ENCODE measurements at regions not wholly inside any gene's neighbourhood (a gene's known extent, or its start where the extent isn't known, plus 50 kb on each side); places are given as distances from the start of the nearest gene placed in this dataset.

DNA sequence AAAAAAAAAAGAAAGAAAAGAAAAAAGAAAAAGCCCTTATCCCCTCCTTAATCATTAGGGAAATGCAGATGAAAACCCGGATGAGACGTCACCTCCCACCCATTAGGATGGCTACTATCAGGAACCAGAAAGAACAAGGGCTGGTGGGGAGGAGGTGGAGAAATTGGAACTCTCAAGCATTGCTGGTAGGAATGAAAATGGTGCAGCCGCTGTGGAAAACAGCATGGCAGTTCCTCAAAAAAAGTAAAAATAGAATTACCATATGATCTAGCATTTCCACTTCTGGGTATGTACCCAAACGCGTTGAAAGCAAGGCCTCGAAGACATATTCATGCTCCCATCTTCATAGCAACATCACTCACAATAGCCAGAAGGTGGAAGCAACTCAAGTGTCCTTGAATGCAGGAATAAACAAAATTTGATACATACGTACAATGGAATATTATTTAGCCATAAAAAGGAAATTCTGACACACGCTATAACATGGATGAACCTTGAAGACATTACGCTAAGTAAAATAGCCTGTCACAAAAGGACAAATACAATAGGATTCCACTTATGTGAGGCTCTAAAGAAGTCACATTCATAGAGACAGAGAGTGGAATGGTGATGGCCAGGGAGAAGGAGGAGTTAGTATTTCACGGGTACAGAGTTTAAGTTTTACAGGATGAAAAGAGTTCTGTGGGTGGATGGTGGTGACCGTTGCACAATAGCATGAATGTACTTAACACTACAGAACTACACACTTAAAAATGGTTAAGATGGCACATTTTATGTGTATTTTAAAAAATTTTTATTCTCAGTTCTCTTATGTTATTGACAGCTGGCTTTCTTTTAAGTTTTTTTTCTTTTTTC, 166.8 kb upstream of the IER5L start:
- Mint-ChIP-seq H3K27ac (no peak overlapping the region), H3K4me3 (no peak overlapping the region), H3K36me3 (no peaks in the 10 kb centered on the region), H3K9me3 (no peaks in the 10 kb centered on the region), H3K27me3 (no peaks in the 10 kb centered on the region), H3K4me1 (ENCODE audit: unreplicated experiment) (peaks cover 21% of the 10 kb centered on the region)
- TF ChIP-seq, protein P1, sequence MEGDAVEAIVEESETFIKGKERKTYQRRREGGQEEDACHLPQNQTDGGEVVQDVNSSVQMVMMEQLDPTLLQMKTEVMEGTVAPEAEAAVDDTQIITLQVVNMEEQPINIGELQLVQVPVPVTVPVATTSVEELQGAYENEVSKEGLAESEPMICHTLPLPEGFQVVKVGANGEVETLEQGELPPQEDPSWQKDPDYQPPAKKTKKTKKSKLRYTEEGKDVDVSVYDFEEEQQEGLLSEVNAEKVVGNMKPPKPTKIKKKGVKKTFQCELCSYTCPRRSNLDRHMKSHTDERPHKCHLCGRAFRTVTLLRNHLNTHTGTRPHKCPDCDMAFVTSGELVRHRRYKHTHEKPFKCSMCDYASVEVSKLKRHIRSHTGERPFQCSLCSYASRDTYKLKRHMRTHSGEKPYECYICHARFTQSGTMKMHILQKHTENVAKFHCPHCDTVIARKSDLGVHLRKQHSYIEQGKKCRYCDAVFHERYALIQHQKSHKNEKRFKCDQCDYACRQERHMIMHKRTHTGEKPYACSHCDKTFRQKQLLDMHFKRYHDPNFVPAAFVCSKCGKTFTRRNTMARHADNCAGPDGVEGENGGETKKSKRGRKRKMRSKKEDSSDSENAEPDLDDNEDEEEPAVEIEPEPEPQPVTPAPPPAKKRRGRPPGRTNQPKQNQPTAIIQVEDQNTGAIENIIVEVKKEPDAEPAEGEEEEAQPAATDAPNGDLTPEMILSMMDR (conservative IDR thresholded peaks at IDR 0.05): no peak
- DNase-seq (ENCODE audit: extremely low spot score, unreplicated experiment): no peak

DNA sequence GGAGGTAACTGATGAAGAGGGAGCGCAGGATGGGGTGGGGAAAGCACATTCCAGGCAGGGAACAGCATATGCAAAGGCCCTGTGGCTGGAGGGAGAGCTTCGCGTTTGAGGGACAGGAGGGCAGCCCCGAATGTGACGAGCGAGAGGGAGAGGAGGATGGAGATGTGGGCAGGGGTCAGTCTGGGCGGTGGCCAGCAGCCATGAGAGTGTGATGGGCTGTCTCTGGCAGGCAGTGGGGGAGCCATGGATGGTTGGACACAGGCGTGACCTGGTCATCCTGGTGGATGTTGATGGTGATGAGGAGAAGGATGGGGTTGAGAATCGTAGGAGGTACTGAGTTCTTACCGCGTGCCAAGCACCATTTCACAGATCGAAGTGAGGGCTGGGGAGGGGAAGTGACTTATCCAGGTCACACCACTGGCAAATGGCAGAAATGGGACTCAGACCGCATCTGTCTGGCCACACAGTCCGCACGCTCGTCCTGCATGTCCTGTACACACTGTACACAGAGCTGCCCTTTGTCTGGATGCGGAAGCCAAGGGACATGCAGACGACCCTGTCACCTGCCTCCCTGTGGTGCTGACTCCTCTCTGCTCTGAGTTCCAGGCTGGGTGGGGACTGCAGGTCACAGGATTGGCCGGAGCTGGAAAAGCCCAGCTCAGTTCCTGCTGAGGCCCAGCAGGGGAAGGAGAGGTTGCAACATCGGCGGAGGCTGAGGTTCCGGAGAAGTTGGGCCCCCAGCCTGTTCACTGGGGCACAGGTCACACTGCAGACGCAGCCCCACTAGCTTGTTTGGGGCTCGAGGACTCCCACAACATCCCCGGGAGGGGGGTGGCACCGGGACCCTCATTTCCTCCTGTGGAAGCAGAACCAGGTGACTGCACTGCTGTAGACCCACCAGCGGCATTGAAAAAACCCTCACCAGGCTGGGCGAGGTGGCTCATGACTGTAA, 165.6 kb upstream of the IER5L start:
- Mint-ChIP-seq H3K27ac (no peak overlapping the region), H3K4me1 (ENCODE audit: unreplicated experiment) (peaks cover 17% of the 10 kb centered on the region), H3K27me3 (no peaks in the 10 kb centered on the region), H3K9me3 (no peaks in the 10 kb centered on the region), H3K4me3 (no peak overlapping the region), H3K36me3 (no peaks in the 10 kb centered on the region)
- no peak for DNase-seq (ENCODE audit: extremely low spot score, unreplicated experiment)
- TF ChIP-seq, protein P1 (conservative IDR thresholded peaks at IDR 0.05): no peak

DNA sequence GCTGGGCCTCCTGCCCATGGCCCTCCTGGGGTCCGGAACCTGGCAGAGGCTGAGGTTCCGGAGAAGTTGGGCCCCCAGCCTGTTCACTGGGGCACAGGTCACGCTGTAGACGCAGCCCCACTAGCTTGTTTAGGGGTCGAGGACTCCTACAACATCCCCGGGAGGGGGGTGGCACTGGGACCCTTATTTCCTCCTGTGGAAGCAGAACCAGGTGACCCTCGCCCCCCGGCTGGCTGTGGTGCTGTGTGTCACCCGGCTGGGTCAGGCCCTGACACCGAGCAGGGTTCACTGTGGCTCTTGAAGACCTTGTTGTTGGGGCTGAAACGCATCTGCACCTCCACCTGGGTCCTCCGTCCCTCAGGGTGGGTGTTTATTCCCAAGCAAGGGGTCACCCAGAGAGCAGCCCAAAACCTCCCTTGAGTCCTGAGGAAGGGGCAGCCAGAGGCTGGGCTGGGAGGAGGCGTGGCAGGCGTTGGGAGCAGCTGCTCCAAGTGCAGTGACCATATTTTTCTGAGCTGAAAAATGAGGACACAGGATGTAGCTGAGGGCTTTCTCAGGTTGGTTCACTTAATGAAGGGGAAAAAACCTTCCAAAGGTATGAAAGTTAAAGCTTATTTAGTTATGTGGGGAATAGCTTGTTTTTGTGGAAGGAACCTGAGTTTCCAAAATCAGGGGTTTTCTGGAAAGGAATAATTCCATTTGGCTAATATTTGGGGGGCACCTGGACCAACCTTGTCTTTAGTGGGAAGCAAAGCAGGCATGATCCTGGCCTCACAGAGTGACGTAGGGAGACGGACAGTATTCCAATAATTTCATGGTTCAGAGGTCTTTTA, 164.7 kb upstream of the IER5L start:
- Mint-ChIP-seq H3K36me3 (no peaks in the 10 kb centered on the region), H3K27me3 (no peaks in the 10 kb centered on the region), H3K4me1 (ENCODE audit: unreplicated experiment) (peaks cover 13% of the 10 kb centered on the region), H3K4me3 (no peak overlapping the region), H3K27ac (no peak overlapping the region), H3K9me3 (no peaks in the 10 kb centered on the region)
- TF ChIP-seq, protein P1 (conservative IDR thresholded peaks at IDR 0.05): no peak
- no peak for DNase-seq (ENCODE audit: extremely low spot score, unreplicated experiment)

DNA sequence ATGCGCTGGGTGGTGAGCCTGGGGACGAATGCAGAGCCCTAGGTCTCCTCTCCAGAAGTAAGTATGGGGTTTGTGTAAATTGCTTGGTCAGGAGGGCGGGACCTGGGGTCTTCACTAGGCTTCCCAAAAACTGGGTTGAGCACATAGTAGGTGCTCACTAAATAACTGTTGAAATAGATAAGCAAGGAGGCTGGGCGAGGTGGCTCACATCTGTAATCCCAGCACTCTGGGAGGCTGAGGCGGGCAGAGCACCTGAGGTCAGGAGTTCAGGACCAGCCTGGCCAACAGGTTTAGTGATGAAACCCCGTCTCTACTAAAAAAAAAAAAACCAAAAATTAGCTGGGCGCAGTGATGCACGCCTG, 163.9 kb upstream of the IER5L start:
- Mint-ChIP-seq H3K36me3 (no peaks in the 10 kb centered on the region), H3K27ac (no peak overlapping the region), H3K4me1 (ENCODE audit: unreplicated experiment) (peaks cover 13% of the 10 kb centered on the region), H3K9me3 (no peaks in the 10 kb centered on the region), H3K27me3 (no peaks in the 10 kb centered on the region), H3K4me3 (no peak overlapping the region)
- no peak for DNase-seq (ENCODE audit: extremely low spot score, unreplicated experiment)
- TF ChIP-seq, protein P1 (conservative IDR thresholded peaks at IDR 0.05): no peak
